NCI-H146 treated with DMSO at 0.1 percent for 48 hours (cell line): ENCODE measurements at regions not wholly inside any gene's neighbourhood (a gene's known extent, or its start where the extent isn't known, plus 50 kb on each side); places are given as distances from the start of the nearest gene placed in this dataset.
"Not testable (repeated sequence)": the region's sequence is repeated elsewhere in the genome, so short reads cannot be mapped to it uniquely, and the experiment has no call there.

ENCODE experiments used
- DNase-seq: peaks from one replicate; lab custom pipeline; 2025; ENCODE audit not compliant: unreplicated experiment; lab: John Stamatoyannopoulos, UW

- DNase-seq = no peak
These were observed 218.2 kb upstream of the ZCCHC13 start for GRCh38 chrX:74085642-74086236.

- no peak for DNase-seq
These were observed 223.8 kb upstream of the ZCCHC13 start for GRCh38 chrX:74080165-74080564.

- no peak for DNase-seq
These were observed 213.4 kb upstream of the XIST start for GRCh38 chrX:74065831-74066390.

GRCh38 chrX:74063426-74064155, 211.1 kb upstream of the XIST start:
- no peak for DNase-seq

- no peak for DNase-seq
These were observed 209.4 kb upstream of the XIST start for GRCh38 chrX:74061879-74062278.

- DNase-seq = no peak
These were observed 196.6 kb upstream of the XIST start for GRCh38 chrX:74049126-74049525.

GRCh38 chrX:74034066-74034465, 181.6 kb upstream of the XIST start:
- DNase-seq = not testable (repeated sequence)

GRCh38 chrX:74031527-74031926, 179.0 kb upstream of the XIST start:
- not testable (repeated sequence) for DNase-seq

GRCh38 chrX:74030766-74031165, 178.3 kb upstream of the XIST start:
- DNase-seq = not testable (repeated sequence)

GRCh38 chrX:74025145-74025544, 172.6 kb upstream of the XIST start:
- not testable (repeated sequence) for DNase-seq

GRCh38 chrX:74023203-74023602, 170.7 kb upstream of the XIST start:
- DNase-seq = no peak

GRCh38 chrX:74018253-74018652, 165.7 kb upstream of the XIST start:
- no peak for DNase-seq

GRCh38 chrX:74015379-74016019, 163.0 kb upstream of the XIST start:
- no peak for DNase-seq

- DNase-seq = no peak
These were observed 156.5 kb upstream of the XIST start for GRCh38 chrX:74009041-74009440.

- DNase-seq = no peak
These were observed 139.5 kb upstream of the XIST start for GRCh38 chrX:73992019-73992418.

- DNase-seq = no peak
These were observed 134.7 kb upstream of the XIST start for GRCh38 chrX:73987166-73987565.

- DNase-seq = no peak
These were observed 127.1 kb upstream of the XIST start for GRCh38 chrX:73979551-73980131.

- DNase-seq = no peak
These were observed 125.1 kb upstream of the XIST start for GRCh38 chrX:73977542-73978169.

GRCh38 chrX:73967461-73967860, 114.9 kb upstream of the XIST start:
- DNase-seq = not testable (repeated sequence)

GRCh38 chrX:73965833-73966232, 113.3 kb upstream of the XIST start:
- DNase-seq = no peak

GRCh38 chrX:73964579-73964978, 112.1 kb upstream of the XIST start:
- DNase-seq = no peak
